Small intestine (tissue), 7 donors: ENCODE measurements at regions not wholly inside any gene's neighbourhood (a gene's known extent, or its start where the extent isn't known, plus 50 kb on each side); places are given as distances from the start of the nearest gene placed in this dataset.

Source experiments
- DNase-seq, 2 donors: peaks; one replicate each; pipeline versions ENCODE4 v3.0.0 to v3.0.0-alpha.2; 2013
- FAIRE-seq: peaks from 2 replicates; lab custom pipeline; 2012; peaks lifted over from hg19 to GRCh38; lab: Jason Lieb, UNC
- H3K27ac ChIP-seq, 3 donors: one replicate each; pipeline ENCODE4 v1.5.1; 2013; ENCODE audit warnings: low read length in 2 of 3, mild to moderate bottlenecking in 2 of 3, control low read depth in 1 of 3, inconsistent platforms in 1 of 3, low read depth in 1 of 3, moderate library complexity in 1 of 3
- H3K27me3 ChIP-seq, 3 donors: one replicate each; pipeline ENCODE4 v1.6.1; 2013; ENCODE audit warnings: low read length in 3 of 3, inconsistent platforms in 1 of 3; ENCODE audit not compliant: control insufficient read depth in 3 of 3, insufficient read depth in 3 of 3
- H3K36me3 ChIP-seq, 3 donors: one replicate each; pipeline ENCODE4 v1.6.1; 2013; ENCODE audit warnings: low read length in 3 of 3, inconsistent platforms in 1 of 3, low read depth in 1 of 3, mild to moderate bottlenecking in 1 of 3, moderate library complexity in 1 of 3; ENCODE audit not compliant: control insufficient read depth in 3 of 3, insufficient read depth in 2 of 3
- H3K4me1 ChIP-seq, 3 donors: one replicate each; pipeline ENCODE4 v1.6.1; 2013; ENCODE audit warnings: low read length in 2 of 3, inconsistent platforms in 1 of 3, low read depth in 1 of 3, mild to moderate bottlenecking in 1 of 3, moderate library complexity in 1 of 3; ENCODE audit not compliant: control insufficient read depth in 3 of 3, insufficient read depth in 2 of 3
- H3K4me3 ChIP-seq, 3 donors: one replicate each; pipeline ENCODE4 v1.5.1; 2013; ENCODE audit warnings: low read length in 3 of 3, control low read depth in 1 of 3, inconsistent platforms in 1 of 3, low read depth in 1 of 3, mild to moderate bottlenecking in 1 of 3, moderate library complexity in 1 of 3
- H3K9me3 ChIP-seq, 2 donors: one replicate each; pipeline ENCODE4 v1.6.1; 2013; ENCODE audit warnings: low read depth in 1 of 2, low read length in 1 of 2; ENCODE audit not compliant: control insufficient read depth in 2 of 2, insufficient read depth in 1 of 2
- WGBS, 3 donors: extraction: QIAGEN DNeasy Blood & Tissue Kit; methylation state at CpG; one replicate each; pipeline ENCODE4 v1.1.7; 2013; 5-methylcytosine and 5-hydroxymethylcytosine counted together
- donor health status: healthy with polysubstance abuse.
- donor health status: control.
- donor health status: control.
- donor health status: Bipolar disorder and iron deficiency.
- donor health status: healthy.

GRCh38 chr6:140845701-140846100 lies 1287.0 kb upstream of the GJE1 start:
- 82 to 85% (median 85%) methylated on average over 1 of the region's 1 CpG for WGBS, 3 donors
- FAIRE-seq, result no peak

GRCh38 chr6:140844167-140844566 lies 1288.6 kb upstream of the GJE1 start:
- Histone ChIP-seq H3K36me3 (no peaks in the 10 kb centered on the region), H3K27ac (no peak overlapping the region), H3K9me3 (peaks cover 0 to 2% of the 10 kb centered on the region in 2 donors), H3K4me1 (no peaks in the 10 kb centered on the region), H3K27me3 (no peaks in the 10 kb centered on the region), H3K4me3 (no peak overlapping the region)
- WGBS, 3 donors, result 73 to 95% (median 82%) methylated on average over 3 of the region's 3 CpGs
- DNase-seq (no peak), FAIRE-seq (no peak)

More at GRCh38 chr6:140845701-140846100, 1287.0 kb upstream of the GJE1 start:
- Histone ChIP-seq H3K36me3 (no peaks in the 10 kb centered on the region), H3K4me1 (no peaks in the 10 kb centered on the region), H3K9me3 (peaks cover 0 to 2% of the 10 kb centered on the region in 2 donors), H3K27ac (no peak overlapping the region), H3K4me3 (no peak overlapping the region), H3K27me3 (no peaks in the 10 kb centered on the region)
- no peak for DNase-seq

GRCh38 chr6:140833408-140833807 lies 1299.3 kb upstream of the GJE1 start:
- no peaks in the 10 kb centered on the region for H3K4me1 ChIP-seq

GRCh38 chr6:140830666-140831065 lies 1302.1 kb upstream of the GJE1 start:
- FAIRE-seq (no peak), DNase-seq (no peak)
- 80 to 96% (median 89%) methylated on average over 1 of the region's 1 CpG for WGBS, 3 donors
- Histone ChIP-seq H3K4me3 (no peak overlapping the region), H3K4me1 (no peaks in the 10 kb centered on the region), H3K27ac (no peak overlapping the region), H3K27me3 (no peaks in the 10 kb centered on the region), H3K9me3 (no peaks in the 10 kb centered on the region), H3K36me3 (no peaks in the 10 kb centered on the region)

More at GRCh38 chr6:140833408-140833807, 1299.3 kb upstream of the GJE1 start:
- no peak for FAIRE-seq
- Histone ChIP-seq H3K36me3 (no peaks in the 10 kb centered on the region), H3K4me3 (no peak overlapping the region), H3K27me3 (no peaks in the 10 kb centered on the region), H3K9me3 (no peaks in the 10 kb centered on the region), H3K27ac (no peak overlapping the region)
- 67 to 75% (median 70%) methylated on average over 1 of the region's 1 CpG for WGBS, 3 donors
- no peak for DNase-seq

GRCh38 chr6:140828856-140829255 lies 1303.9 kb upstream of the GJE1 start:
- Histone ChIP-seq H3K27ac (no peak overlapping the region), H3K9me3 (no peaks in the 10 kb centered on the region), H3K27me3 (no peaks in the 10 kb centered on the region), H3K36me3 (no peaks in the 10 kb centered on the region), H3K4me3 (no peak overlapping the region), H3K4me1 (no peaks in the 10 kb centered on the region)
- WGBS, 3 donors, result 90 to 94% (median 92%) methylated on average over 7 of the region's 7 CpGs
- FAIRE-seq (no peak), DNase-seq (no peak)

- H3K4me3 ChIP-seq, result no peak overlapping the region
- no peaks in the 10 kb centered on the region for H3K36me3 ChIP-seq
- no peak overlapping the region for H3K27ac ChIP-seq
- H3K27me3 ChIP-seq, result no peaks in the 10 kb centered on the region
- H3K4me1 ChIP-seq, result no peaks in the 10 kb centered on the region
- FAIRE-seq, result peak; percentile 36
- 42 to 62% (median 47%) methylated on average over 2 of the region's 2 CpGs for WGBS, 3 donors
- H3K9me3 ChIP-seq, result no peaks in the 10 kb centered on the region
- no peak for DNase-seq
These were observed 1305.1 kb upstream of the GJE1 start for GRCh38 chr6:140827593-140827992.

- H3K4me1 ChIP-seq, result no peaks in the 10 kb centered on the region
- H3K27ac ChIP-seq, result no peak overlapping the region
- no peaks in the 10 kb centered on the region for H3K27me3 ChIP-seq
- DNase-seq (no peak), FAIRE-seq (no peak)
- WGBS, 3 donors, result 75 to 84% (median 78%) methylated on average over 2 of the region's 2 CpGs
- H3K9me3 ChIP-seq, result no peaks in the 10 kb centered on the region
- no peak overlapping the region for H3K4me3 ChIP-seq
- no peaks in the 10 kb centered on the region for H3K36me3 ChIP-seq
These were observed 1307.0 kb upstream of the GJE1 start for GRCh38 chr6:140825731-140826130.

GRCh38 chr6:140824595-140824994 lies 1308.1 kb upstream of the GJE1 start:
- Histone ChIP-seq H3K4me1 (no peaks in the 10 kb centered on the region), H3K27me3 (no peaks in the 10 kb centered on the region), H3K36me3 (no peaks in the 10 kb centered on the region), H3K27ac (no peak overlapping the region), H3K4me3 (no peak overlapping the region), H3K9me3 (no peaks in the 10 kb centered on the region)
- FAIRE-seq (peak; percentile 39), DNase-seq (no peak)

- peaks cover 0 to 4% (median 0%) of the 10 kb centered on the region in 3 donors for H3K4me1 ChIP-seq
- H3K9me3 ChIP-seq, result no peaks in the 10 kb centered on the region
- H3K27me3 ChIP-seq, result no peaks in the 10 kb centered on the region
- no peak overlapping the region for H3K4me3 ChIP-seq
- no peak for FAIRE-seq
- no peaks in the 10 kb centered on the region for H3K36me3 ChIP-seq
- no peak for DNase-seq
- 76 to 87% (median 83%) methylated on average over 3 of the region's 3 CpGs for WGBS, 3 donors
- no peak overlapping the region for H3K27ac ChIP-seq
These were observed 1311.5 kb upstream of the GJE1 start for GRCh38 chr6:140821196-140821595.
